Inflammatory macrophage treated with lipopolysaccharide for 1 hour (primary cell): ENCODE measurements at regions not wholly inside any gene's neighbourhood (a gene's known extent, or its start where the extent isn't known, plus 50 kb on each side); places are given as distances from the start of the nearest gene placed in this dataset.

ENCODE experiments used
- DNase-seq, 2 donors: peaks; one replicate each; pipeline ENCODE4 v3.0.0-alpha.2; 2020 to 2022

- no peak for DNase-seq
These were observed 61.8 kb upstream of the ACO1 start for GRCh38 chr9:32322622-32323021.

- DNase-seq, result no peak
These were observed 58.3 kb upstream of the ACO1 start for GRCh38 chr9:32326146-32326545.

- DNase-seq, result no peak
These were observed 53.2 kb upstream of the ACO1 start for GRCh38 chr9:32331240-32331639.

- no peak for DNase-seq
These were observed 50.3 kb upstream of the ACO1 start for GRCh38 chr9:32334112-32334511.
